NCI-H2107 treated with DMSO at 0.1 percent for 48 hours (cell line): ENCODE measurements at regions not wholly inside any gene's neighbourhood (a gene's known extent, or its start where the extent isn't known, plus 50 kb on each side); places are given as distances from the start of the nearest gene placed in this dataset.

Experiments
- DNase-seq: peaks from one replicate; lab custom pipeline; 2025; ENCODE audit not compliant: unreplicated experiment; lab: John Stamatoyannopoulos, UW

DNA sequence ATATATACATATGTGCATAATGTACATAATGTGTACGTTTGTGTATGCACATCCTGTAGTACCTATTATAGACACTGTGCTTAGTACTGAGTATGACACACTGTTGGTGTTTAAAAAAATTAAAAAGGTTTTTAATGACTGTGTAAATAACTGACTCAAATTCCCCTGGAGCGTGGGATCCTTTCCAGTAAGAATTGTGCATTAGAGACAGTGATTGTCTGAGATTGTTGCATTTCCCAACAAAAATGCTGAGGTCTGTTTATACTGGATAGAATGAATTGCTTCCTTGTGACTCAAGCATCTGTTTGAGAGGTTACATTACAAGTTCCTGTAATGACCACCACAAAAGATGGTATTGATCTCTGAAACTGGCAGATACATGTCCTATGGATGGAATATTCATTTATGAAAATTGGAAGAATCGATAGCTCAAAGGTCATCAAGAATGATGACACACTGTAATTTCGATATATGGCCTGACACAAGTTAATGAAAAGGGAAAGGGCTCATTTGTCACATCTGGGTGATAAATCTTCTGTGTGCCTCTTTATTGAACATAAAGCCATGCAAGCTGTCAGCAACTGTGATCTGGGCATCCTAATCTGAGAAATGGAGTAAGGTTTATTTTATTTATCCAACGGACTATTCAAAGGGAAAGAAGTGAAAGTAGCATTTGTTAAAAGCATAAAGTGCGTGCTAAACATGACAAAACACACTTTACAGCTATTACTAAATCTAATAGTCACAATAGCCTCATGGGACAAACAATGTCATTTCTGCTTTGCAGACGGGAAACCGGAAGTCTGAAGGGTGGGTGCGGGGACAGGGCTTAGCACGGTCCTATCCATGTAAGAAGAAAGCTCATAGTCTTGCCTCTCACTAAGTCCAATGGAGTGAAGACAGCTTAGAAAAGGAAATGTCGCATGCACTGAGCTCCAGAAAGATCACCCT is 228.8 kb downstream of the CDH11 start:
- no peak for DNase-seq

GRCh38 chr16:64889446-64889845 is 232.4 kb downstream of the CDH11 start:
- DNase-seq: no peak

DNA sequence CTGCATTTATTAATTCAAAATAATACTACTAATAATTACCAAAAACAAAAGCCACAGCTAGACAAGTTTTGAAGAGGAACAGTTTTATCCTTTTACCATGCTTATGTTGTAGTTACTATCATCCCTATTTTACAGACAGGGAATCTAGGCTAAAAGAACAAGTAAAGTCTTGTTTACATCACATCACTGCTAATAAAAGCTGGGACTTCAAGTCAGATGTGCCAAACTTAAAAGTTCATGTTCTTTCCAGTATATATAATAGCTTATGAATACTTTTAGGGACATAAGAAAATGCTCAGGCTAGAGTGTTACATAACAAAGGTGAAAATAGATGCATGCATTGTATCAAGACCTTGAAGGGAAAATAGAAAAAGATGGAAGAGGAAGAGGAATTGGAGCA is 234.2 kb downstream of the CDH11 start:
- DNase-seq: no peak

- DNase-seq: no peak
Measured at GRCh38 chr16:64882078-64882784, 239.6 kb downstream of the CDH11 start.

DNA sequence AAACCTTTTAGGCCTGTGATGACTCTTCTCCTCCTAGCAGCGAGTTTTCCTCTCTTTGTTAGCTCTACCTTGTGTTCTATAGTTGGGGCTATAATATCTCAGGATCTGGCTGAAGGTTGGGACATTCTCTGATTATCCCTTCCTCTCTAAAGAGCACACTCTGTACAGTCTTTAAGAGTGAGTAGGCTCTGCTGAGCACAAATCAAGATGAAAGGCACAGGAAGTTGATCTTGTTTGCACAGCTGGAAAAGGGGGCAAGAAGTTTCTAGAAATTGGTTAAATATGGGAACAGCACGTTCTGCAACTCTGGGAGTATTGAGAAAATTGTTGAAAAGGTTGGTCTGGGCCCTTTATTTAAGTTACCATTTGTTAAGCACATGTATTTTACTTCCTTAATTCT is 240.9 kb downstream of the CDH11 start:
- DNase-seq: no peak

GRCh38 chr16:64880006-64880405 is 241.9 kb downstream of the CDH11 start:
- no peak for DNase-seq

DNA sequence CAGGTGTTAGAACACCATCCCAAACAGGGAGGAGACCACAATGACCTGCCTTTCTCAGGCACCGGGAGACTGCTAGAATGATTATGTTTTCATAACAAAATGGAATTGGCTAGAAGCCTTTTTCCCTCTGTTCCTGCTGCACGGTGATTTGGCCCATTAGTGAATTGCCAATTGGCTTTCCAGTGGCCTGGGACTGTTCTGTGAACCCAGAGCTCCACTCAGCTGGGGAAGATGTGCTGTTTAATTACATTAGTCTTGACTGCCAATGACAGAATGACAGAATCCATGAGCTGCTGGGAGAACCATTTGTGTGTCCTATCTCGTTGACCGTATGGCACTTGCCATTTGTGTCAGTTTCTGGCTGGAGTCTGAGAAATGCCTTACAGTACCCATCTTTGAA is 242.9 kb downstream of the CDH11 start:
- no peak for DNase-seq

- no peak for DNase-seq
Measured at GRCh38 chr16:64872101-64872500, 249.8 kb downstream of the CDH11 start.

DNA sequence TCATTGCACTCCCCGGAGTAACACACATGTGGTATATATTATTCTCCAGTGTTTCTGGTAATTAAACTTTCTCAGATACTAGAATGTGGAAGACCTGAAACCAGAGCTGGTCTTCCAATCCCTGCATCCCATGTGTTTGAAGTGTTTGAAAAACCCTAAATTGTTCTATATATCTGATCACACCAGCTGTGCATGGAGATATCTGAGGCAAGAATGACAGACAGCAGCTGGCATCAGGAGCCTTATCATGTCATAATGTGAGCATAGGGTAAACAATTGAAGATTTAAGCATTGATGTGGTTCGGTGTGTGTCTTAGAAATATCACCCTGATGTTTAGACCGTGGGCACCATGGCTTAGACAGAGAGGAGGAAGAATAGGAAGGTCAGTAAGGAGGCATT is 251.0 kb downstream of the CDH11 start:
- DNase-seq: no peak

DNA sequence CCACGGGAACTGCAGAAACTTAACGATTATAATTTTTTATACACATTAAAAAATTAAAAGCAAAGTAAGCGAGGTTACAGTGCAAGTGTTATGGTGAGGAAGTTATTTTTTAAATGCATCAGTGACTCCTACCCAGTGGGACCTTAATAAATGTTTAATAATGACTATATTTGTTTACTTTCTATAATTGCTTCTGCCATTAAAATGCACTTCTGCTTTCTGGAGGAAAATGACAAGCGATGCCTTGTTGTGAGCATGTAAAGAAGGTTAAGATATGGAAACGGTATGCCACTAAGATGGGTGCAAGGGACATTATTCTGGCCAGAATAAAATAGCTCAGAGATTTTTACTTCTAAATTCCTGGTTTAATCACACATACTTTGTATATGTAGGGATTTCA is 252.1 kb downstream of the CDH11 start:
- DNase-seq: no peak

GRCh38 chr16:64866021-64866420 is 255.8 kb downstream of the CDH11 start:
- no peak for DNase-seq

- DNase-seq: no peak
Measured at GRCh38 chr16:64865069-64865696, 256.7 kb downstream of the CDH11 start.

GRCh38 chr16:64864232-64864809 is 257.5 kb downstream of the CDH11 start:
- DNase-seq: no peak

DNA sequence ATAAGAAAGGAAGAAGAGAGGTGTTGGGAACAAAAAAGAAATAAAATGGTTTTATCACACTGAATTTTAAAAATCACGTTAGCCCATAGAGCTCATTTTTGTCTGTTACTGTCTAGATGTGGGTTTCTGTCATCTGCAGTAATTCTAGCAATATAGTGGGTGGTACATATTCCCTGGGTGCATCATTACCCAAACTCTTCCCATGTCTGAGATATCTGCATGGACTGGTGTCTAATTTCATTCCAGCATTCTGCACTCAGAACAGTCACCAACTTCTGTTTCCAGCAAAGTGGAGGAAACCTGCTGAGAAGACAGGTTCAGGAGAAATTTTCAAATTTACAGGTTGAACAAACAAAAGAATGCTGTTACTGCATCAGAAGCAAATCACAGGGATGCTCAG is 263.8 kb downstream of the CDH11 start:
- no peak for DNase-seq

DNA sequence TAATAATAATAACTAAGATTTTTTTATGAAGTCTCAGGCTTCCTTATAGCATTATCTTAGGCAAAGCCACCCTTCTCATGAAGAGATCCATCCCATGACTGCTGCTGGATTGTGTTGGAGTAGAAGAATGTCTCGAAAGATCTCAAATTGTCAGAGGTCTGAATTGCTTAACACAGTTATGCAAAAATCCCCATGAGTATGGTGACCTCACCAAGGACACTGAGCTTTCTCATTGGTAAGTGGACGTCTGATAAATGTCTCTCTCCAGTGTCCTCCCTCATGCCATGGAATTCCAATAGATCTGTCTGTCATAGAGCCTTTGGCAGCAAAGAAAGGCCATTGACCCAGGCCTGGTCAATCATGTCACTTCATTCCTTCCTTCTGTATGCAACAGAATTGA is 264.5 kb downstream of the CDH11 start:
- no peak for DNase-seq

- DNase-seq: no peak
Measured at GRCh38 chr16:64853551-64853950, 268.3 kb downstream of the CDH11 start.

- no peak for DNase-seq
Measured at GRCh38 chr16:64846966-64847365, 274.9 kb downstream of the CDH11 start.

GRCh38 chr16:64845071-64845470 is 276.8 kb downstream of the CDH11 start:
- DNase-seq: no peak

DNA sequence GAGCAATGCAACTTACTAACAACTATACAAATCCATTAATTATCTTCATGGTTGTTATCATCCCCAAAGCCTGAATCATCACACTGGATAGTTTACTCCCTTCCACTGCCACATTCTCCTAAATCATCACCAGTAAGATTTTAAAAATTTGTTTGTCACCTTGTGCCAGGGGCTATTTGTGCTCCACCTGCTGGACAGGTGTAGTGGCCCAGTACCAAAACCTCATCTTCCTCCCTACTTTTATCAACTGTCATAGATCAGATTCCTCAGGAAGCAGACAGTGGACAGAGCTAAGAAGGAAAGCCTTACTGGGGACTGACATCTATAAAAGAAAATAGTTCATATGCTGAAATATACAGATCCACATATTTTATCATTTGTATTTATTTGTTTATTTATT is 280.4 kb downstream of the CDH11 start:
- no peak for DNase-seq

GRCh38 chr16:64841071-64841470 is 280.8 kb downstream of the CDH11 start:
- no peak for DNase-seq

GRCh38 chr16:64830653-64831052 is 291.2 kb downstream of the CDH11 start:
- DNase-seq: no peak

DNA sequence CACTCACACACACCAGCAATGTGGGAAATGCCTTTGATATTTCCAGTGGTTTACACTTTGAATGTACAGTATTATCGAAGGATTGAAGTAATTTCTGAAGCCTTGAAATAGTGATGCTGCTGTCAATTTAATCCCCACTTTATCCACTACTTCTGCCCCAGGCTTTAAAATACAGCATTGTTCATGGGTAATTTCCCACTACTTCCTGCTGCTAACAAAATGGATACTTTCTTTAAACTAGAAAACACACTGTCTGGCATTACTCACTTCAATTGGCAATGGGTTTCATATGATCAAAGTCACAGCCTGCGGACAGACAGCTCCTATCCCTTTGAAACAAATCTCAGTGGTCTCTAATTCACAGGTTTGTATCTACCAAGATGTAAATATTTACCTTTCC is 292.2 kb downstream of the CDH11 start:
- DNase-seq: no peak
